GM19397 (cell line): ENCODE measurements at regions not wholly inside any gene's neighbourhood (a gene's known extent, or its start where the extent isn't known, plus 50 kb on each side); places are given as distances from the start of the nearest gene placed in this dataset.

Experiments
- ATAC-seq: cut with Tn5 transposase; IDR thresholded peaks from one replicate; pipeline ENCODE4 v1.9.1; 2021; ENCODE audit warnings: mild to moderate bottlenecking, moderate library complexity; ENCODE audit not compliant: unreplicated experiment

DNA sequence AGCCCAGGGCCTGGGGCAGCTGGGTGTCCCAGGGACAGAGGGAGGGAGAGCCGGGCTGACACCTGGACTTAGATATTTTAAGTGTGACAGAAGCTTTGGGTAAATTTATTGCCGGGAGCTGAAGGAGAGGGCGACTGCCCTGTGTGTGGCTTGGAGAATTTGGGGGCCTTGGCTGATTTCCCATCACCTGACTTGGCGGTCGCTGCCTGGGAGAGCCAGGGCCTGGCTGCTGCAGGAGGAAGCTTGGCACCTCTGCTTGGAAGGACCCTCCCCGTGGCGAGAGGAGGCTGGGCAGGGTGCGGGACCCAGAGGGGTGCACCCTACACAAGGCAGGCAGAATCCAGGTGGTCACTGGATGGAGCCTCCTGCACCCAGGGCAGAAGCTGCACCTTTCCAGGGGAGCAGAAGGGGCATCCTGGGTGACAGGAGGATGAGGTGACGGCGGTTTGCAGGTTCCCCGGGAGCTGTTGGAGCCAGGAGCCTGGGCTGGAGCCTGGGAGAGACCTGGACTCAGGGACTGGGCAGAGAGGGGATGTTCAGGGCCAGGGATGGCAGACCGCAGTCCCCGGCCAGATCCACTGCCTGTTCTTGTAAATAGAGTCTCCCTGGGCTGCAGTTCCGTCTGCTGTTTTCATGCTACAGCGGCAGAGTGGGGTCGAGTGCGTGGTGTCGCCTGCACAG is 72.0 kb downstream of the RGS12 start:
- ATAC-seq, result no peak

DNA sequence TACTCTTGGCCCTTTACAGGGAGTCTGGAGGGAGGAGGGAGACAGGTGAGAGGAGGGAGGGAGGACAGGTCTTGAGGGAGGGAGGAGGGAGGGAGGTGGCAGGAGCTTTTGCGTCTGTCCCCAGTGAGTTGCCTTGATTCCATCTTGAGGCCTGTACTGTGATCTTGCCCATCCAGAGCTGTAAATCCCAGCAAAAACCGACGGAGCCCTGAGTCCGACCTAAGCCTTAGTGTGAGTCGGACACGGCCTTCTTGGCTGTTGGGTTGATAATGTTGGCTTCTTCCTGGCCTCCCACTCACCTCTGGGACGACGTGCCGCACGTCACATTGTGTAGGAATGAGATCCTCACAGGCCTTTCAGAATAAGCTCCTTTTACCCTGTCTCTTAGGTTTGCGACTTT is 72.5 kb downstream of the RGS12 start:
- no peak for ATAC-seq

DNA sequence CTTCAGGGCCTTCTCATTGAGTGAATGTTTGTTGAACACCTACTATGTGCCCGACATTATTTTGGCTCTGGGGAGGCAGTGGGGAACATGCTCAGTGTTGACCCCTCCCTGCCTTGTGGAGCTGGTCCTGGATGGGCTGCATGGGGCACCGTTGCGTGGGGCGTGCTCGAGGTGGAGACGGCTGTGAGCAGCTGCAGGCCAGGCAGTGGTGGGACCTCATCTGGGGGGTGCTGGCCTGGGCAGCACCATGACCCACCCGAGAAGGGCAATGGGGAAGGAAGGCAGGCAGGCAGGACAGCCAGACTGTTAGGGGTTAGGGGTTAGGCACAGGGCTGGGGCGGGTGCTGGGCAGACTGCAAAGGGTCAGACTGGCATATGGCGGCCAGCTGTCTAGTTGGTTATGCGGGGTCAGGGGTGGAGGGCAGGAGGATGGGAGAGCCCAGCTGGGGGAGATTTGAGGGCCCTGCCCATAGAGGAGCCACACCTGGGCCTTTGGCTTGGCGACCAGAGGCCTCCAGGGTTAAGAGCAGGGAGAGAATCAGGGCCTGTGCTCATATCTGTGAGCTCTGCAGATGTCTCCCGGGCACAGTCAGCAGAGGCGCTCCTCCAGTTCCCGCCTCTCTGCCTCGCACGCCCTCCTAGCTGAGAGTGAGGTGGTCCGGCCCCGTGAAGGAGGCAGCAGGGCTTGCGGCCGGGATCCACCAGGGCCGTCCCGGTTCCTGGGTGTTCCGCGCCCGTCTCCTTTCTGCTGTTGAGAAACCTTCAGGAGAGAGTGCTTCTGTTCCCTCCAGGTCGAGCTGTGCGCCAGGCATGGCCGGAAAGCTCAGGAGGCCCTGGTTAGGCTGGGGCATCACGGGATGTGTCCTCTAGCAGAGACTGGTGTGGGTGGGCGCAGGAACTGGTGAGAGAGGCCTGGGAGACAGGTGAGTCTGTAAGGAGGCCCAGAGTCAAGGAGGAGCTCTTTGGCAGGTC is 73.3 kb downstream of the RGS12 start:
- no peak for ATAC-seq

DNA sequence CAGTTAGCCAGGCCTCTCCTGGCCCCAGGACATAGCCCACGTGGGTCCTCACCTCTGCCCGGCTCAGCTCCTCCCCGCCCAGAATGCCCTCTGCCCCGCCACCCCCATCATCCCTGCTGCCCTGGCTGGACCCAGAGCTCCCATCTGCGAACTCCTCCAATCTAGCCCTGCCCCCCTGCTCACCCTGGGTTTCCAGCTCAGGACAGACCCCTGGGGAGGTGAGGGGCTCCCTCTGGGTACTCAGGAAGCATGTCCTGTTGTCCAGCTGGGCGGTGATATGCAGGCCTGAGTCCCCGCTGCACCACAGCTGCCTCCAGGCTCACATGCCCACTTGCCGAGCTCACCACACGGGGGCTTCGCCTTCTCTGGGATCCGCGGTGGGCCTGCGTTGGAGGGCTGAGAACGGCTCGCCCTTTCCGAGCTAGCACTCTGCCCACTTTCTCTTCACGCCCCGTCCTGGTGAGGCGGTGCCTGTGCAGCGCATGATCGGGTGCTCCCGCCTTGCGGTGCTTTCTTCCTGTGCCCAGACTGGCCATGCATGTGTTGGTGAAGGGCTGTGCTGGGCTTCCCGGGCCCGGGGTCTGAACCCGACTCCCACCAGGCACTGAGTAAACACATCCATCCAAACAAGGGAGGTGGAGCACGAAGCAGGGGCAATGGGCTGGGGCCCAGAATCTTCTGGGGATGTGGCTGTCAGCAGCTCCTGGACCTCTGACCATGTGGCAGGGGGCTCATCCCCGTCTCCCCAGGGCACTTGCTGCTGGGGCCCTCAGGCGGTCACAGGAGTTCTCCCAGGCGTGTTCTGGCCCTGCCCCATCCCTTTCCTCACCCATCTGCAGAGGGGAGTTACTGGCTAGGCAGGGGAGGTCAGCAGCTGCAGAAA is 74.3 kb downstream of the RGS12 start:
- ATAC-seq, result no peak

DNA sequence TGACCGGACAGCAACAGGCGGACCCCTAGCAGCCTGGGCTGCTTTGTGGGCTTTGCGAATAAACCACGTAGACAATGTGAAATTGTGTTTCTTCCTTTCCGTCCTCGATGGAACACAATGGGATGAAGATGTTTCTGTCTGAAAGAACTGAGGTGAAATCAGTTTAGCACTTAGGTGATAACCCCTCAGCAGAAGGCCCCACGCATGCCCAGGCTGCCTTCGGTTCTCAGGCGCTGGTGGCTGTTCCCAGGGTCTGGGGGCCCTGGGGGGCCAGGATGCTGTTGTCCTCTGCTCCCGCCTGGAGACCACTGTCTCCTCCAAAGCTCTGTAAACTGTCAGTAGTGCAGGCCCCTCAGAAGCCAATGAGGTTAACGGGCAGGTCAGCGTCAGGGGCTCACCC is 73.9 kb upstream of the HGFAC start:
- ATAC-seq, result no peak

DNA sequence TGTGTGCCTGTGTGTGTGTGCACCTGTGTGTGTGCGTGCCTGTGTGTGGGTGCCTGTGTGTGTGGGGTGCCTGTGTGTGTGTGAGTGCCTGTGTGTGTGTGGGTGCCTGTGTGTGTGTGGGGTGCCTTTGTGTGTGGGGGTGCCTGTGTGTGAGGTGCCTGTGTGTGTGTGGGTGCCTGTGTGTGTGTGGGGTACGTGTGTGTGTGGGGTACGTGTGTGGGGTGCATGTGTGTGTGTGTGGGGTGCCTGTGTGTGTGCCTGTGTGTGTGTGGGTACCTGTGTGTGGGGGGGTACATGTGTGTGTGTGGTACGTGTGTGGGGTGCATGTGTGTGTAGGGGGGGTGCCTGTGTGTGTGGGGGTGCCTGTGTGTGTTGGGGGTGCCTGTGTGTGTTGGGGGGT is 73.4 kb upstream of the HGFAC start:
- ATAC-seq, result no peak

DNA sequence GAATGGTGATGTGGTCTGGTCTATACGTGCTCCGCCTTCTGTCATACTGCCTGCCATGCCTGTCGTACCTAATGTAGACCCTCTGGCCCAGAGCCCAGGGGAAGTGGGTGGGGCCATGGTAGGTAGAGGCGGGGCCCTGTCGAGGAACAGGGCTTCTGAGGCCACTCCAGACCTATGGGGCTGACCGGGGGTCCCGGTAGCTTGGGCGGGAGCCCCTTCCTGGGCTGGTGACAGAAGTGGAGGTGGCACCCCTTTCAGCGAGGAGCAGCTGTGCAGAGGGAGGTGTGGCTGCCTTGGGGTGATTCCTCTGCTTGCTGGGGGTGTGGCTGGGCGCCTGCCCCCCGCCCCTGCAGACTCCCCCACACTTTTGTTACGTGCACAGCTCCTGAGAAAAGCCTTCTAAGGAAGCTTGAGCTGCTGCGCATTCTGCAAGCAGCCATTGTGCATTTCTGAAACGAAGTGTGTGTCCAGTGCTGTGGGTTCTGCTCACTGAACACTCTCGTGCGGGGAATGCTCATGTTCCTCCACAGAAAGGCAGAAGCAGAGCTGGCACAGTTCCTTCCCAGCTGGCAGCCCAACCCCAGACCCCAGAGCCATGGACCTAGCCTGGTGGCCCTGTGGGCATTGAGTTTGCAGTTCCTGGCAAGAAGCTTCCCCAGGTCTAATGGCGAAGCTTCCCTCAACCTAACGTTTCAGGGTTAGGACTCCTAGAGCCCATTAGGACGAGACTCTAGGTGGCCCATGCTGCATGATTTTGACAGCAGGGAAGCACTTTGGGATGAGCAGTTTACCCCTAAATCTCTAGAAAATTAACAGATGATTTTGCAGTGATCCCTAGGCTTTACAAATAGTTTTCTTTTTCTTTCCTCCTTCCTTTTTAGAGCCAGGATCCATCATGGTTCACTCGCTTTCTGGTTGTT is 72.7 kb upstream of the HGFAC start:
- no peak for ATAC-seq

DNA sequence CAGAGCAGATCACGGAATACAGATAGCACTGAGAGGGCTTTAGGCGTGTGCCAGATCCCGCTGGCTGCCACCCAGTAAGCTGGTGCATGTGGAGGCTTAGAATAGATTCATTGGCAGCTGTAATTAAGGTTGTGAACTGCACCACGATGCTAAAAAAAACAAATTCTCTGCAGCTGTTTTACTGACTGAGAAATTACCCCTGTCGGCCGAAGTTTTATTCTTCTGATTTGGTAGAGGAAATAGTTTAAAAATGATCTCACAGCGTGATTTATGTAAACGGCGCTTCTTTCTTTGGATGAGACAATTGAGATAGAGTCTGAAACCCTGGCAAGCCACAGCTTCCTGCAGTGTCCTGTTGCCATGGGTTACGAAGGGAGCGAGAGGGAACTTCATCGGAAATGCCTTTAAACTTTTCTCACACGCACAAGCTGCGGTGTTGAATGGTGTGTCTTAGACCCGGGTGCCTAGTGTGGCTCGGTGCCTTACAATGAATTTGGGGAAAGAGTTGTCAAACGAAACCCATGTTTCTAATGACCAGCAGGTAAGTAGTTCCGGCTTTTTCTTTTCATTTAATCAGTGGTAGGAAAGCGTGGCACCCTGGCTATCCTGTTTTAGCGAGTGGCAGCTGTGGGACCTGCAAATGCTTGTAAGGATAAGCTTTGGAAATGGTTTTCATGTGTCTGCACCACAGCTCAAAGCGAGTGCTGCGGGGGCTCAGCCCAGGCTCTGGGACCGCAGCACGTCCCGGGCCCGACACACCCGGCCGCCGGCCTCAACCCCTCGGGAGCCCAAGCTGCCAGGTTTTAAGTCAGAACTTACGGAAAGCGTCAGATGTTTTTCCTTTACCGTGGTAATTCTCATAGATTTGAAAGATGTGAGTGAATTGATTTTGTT is 71.7 kb upstream of the HGFAC start:
- no peak for ATAC-seq

DNA sequence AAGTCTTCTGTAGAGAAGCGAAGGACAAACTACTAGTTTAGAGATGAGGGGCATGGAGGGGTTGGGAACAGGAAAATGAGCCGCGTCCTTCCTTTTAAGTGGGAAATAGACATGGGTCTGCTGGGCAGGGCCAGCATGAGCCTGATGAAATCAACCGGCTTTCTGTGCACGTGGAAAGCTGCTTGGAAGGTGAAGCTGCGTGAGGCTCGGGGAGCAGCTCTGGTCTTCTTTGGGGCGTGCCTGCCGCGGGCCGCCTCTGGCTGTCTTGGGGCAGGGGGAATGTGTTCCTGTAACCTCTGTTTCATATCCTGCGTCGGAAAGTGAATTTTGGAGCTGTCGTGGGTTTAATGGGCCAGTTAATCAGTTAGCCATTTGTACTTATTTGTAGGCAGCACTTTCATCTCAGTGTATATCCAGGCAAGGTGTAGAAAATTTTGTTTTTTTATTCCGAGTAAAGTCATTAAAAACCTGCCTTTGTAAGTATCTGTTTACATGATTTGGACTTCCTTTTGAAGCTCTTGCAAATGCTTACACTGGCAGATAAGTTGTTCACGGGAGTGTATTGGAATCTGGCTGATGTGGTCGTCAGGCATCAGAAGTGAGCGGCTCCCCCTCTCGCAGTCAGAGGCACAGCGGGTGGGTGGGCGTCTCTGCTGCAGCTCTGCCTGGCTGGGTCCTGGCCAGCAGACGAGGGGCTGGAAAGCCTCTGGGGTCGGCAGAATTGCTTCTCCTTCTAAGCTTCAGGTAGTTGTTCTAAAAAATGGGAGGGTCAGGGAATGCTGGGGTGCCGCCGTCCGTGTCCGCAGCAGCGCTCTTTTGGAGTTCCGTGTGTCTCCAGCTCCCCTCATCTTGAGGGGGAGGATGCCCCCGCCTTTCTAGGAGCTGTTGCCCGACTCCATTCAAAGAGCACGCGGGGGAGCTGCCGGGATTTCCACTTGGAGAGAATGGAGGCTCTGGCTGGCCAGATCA is 70.5 kb upstream of the HGFAC start:
- ATAC-seq, result no peak

DNA sequence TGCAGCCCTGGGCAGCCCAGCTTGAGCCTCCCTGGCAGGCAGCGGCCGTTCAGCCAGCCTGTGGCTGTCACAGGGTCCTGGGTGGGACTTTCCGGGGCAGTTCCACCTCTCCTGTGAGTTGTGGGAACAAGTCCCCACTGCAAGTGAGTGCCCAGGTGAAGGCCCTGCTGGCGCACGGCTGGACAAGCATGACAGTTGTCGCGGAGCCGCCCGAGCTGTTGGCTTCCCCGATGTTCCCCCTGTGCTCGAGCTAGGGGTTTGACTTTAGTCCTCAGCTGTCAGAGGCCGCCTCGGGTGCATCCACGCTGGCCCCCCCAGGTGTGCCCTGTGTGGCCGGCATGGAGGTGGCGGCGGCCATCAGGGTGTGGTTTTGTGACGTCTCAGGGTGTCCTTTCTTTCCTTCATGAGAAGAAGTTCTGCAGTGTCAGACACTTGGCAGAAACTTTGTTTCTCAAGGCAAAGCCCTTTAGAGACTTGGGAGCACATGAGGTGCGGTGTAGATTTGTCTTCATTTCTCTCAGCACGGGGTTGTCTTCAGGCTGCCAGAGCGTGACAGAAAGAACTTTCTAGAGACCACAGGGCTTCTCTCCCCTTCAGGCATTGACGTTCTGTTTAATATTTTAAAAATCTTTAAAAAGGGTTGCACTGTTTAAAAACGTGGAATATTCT is 69.4 kb upstream of the HGFAC start:
- no peak for ATAC-seq

DNA sequence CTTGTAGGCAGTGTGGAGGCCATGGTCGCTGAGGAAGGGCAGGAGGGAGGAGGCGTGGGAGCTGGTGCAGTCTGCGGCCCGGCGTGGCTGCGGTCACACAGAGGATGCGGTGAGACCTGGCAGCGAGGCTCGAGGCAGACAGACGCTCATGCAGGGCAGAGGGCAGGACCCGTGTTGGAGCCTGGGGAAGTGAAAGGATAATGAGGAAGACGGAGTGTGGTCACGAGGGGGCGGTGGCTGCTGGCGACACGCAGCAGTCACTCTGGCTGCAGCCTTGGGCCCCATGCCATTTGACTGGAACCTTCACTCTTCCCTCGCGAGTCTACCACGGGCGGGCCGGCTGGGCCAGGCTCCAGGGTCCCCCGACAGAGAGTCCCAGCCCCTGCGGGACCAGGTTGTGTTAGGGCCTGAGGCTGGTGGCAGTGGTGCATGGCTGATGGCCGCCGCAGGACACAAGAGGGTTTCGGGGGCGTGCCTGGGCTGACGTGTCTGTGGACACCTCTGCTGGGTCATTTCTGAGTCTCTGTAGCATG is 68.8 kb upstream of the HGFAC start:
- no peak for ATAC-seq

DNA sequence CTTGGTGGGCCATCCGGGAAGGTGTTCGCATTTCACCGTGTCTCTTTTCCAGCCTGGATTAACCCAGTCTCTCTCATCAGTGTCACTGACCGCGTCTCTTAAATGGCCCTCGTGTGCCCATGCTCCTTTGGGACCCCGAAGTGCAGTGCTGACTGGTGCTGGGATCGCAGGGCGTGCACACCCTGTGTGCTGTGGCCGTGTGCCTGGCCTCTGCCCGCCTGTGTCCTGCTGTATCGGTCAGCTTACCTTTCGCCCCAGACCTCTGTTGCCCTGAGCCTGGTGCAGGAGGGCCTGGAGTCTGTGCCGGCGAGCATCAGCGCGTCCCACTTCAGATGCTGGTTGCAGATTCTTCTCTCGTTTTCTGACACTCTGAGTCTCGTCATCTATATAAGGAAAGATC is 68.3 kb upstream of the HGFAC start:
- ATAC-seq, result no peak

DNA sequence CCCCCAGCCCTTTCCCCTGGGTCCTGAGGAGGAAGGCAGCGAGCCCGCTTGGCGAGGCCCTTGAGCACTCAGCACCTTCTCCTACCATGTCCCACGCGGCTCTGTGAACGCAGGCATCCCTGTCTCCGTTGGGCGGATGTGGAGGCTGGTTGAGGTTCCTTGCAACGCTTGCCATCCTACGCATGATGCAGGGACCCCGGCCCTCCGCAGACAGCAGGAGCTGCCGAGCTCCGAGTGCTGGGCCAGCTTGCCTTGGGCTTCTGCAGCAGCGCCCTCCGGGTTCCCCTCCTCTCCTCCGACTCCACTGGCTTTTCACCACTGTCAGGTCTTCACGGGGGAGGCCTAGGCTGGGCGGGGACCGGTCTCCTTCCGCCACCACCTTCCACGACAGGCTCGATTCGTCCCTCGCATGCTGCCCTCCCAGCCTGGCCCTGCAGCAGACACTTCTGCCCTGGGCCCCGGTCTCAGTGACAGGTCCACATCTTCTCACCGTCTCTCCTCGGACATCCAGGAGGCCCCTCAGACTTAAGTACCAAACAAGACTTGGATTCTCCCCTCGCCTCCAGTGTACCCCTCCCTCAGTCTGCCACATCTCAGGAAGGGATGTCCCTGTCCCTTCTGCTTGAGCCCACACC is 67.6 kb upstream of the HGFAC start:
- no peak for ATAC-seq

DNA sequence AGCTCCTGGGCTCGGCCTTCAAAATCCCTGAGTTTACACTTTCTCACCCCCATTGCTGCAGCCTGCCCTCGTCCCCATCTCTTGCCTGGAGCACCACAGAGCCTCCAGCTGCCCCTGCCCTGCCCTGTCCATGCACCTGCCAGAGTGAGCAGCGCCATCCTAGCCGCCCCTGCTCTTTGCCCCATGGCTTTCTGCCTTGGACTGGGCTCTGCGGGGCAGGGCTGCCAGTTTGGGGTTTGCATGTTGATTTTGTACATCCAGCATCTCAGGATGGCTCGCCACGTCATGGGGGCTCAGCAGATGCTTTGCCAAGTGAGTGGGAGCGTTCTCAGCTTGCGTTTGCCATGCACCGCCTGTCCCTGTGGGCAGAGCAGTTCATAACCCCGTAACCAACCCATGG is 67.1 kb upstream of the HGFAC start:
- ATAC-seq, result no peak

DNA sequence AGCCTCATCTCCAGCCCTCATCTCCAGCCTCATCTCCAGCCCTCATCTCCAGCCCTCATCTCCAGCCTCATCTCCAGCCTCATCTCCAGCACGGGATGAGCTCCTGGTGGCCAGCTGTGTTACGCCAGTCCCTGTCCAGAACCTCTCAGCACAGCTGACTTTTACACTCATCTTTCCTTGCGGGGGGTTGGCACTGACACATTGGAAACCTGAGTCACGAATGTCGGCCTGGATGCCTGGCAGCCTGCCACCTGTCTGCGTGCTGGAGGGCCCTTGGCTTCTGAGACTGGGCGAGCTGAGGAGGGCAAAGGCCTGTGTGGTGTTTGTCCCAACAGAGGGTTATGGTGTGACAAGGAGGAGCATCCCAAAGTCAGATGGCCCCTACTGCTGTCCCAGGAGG is 66.1 kb upstream of the HGFAC start:
- no peak for ATAC-seq

DNA sequence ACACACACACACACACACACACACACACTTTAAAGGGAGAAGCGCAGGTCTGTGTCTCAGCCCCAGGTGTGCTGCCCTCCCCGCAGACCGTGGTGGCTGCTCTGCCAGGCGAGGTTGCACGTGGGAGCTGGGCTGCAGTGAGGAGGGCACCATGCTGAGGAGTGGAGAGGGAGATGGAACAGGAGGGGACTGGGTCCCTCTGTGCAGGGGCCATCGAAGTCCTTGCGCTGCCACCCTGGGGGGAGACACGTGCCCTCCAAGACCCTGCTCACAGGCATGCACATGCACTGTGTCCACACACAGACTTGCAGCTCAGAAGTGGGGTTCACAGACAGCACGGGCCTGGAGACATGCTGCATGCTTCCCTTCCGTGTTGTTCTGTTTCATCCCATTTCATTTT is 65.5 kb upstream of the HGFAC start:
- ATAC-seq, result no peak

DNA sequence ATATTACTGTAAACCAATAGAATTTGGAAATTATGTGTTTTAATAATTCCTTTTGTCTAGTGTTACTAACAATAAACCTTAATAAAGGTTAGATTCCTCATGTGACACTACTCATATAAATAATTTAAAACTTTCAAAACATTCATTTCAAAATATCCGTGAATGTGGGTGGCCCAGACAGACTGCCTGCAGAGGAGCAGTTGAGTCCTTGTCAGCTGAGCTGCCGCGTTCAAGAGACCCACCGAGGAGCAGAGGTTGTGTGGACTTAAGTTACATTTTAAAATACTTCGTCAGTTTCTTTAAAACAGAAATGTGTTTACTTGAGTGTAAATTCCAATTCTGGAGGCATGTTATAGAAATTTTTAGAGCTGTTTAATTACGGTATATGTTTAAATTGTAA is 64.2 kb upstream of the HGFAC start:
- no peak for ATAC-seq
